ENCODE measurements at regions not wholly inside any gene's neighbourhood (a gene's known extent, or its start where the extent isn't known, plus 50 kb on each side); places are given as distances from the start of the nearest gene placed in this dataset.

GRCh38 chr4:43351970-43352806 lies 459.7 kb downstream of the GRXCR1 start:
- no peak for DNase-seq

GRCh38 chr4:43352859-43353258 lies 460.3 kb downstream of the GRXCR1 start:
- no peak for DNase-seq

- no peak for DNase-seq
Observed at GRCh38 chr4:43353552-43353951, 461.0 kb downstream of the GRXCR1 start.

- no peak for DNase-seq
Observed at GRCh38 chr4:43356786-43357185, 464.3 kb downstream of the GRXCR1 start.

GRCh38 chr4:43357252-43357974 lies 464.9 kb downstream of the GRXCR1 start:
- no peak for DNase-seq

GRCh38 chr4:43360296-43360695 lies 467.8 kb downstream of the GRXCR1 start:
- DNase-seq: no peak

GRCh38 chr4:43362875-43363636 lies 470.5 kb downstream of the GRXCR1 start:
- no peak for DNase-seq

GRCh38 chr4:43369036-43369594 lies 476.6 kb downstream of the GRXCR1 start:
- DNase-seq: no peak

GRCh38 chr4:43373201-43373600 lies 480.7 kb downstream of the GRXCR1 start:
- DNase-seq: no peak

GRCh38 chr4:43374216-43374751 lies 481.8 kb downstream of the GRXCR1 start:
- DNase-seq: no peak

GRCh38 chr4:43379016-43379415 lies 486.5 kb downstream of the GRXCR1 start:
- no peak for DNase-seq

GRCh38 chr4:43380093-43380492 lies 487.6 kb downstream of the GRXCR1 start:
- DNase-seq: no peak

- DNase-seq: no peak
Observed at GRCh38 chr4:43391069-43391468, 498.6 kb downstream of the GRXCR1 start.

GRCh38 chr4:43394976-43395375 lies 502.5 kb downstream of the GRXCR1 start:
- DNase-seq: no peak

GRCh38 chr4:43399726-43400125 lies 507.2 kb downstream of the GRXCR1 start:
- DNase-seq: no peak

- DNase-seq: no peak
Observed at GRCh38 chr4:43402393-43402792, 509.9 kb downstream of the GRXCR1 start.

GRCh38 chr4:43410636-43411035 lies 518.1 kb downstream of the GRXCR1 start:
- no peak for DNase-seq

- no peak for DNase-seq
Observed at GRCh38 chr4:43411226-43411625, 518.7 kb downstream of the GRXCR1 start.

- DNase-seq: no peak
Observed at GRCh38 chr4:43423276-43423675, 530.8 kb downstream of the GRXCR1 start.

- DNase-seq: no peak
Observed at GRCh38 chr4:43425206-43425605, 532.7 kb downstream of the GRXCR1 start.

GRCh38 chr4:43435291-43435690 lies 542.8 kb downstream of the GRXCR1 start:
- no peak for DNase-seq

GRCh38 chr4:43452948-43453347 lies 560.4 kb downstream of the GRXCR1 start:
- no peak for DNase-seq

- DNase-seq: no peak
Observed at GRCh38 chr4:43456383-43456782, 563.9 kb downstream of the GRXCR1 start.
